ENCODE measurements at regions not wholly inside any gene's neighbourhood (a gene's known extent, or its start where the extent isn't known, plus 50 kb on each side); places are given as distances from the start of the nearest gene placed in this dataset.

DNA sequence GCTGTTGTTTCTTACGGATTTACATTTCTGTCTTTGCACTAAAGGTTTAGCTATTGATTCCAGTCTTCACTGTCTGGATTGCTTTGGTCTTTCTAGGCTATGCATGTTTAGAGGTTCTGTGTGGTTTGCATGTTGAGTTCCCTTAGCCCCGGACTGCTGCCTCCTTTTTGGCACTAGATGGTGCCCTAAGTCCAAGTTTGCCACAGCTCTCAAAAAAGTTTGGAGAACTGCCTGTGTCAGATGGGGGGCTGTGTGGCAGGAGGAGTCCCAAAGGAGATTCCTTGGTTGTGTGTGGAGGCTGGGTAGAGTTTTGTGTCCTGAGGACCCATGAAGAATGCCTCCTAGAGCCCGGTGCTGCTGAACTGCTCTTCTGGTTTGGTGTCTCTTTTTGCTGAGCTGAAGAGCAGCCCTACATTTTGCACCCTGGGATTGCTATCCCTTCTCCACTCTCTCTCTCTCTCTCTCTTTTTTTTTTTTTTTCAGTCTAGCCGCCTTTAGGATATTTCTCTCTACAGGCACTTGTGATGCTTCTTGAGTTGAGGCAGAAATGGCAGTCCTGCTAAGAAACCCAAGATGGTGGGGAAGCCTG is 74.4 kb downstream of the PTGS2 start:
- no peaks in the 10 kb centered on the region for H3K9me1 ChIP-seq (replicated peaks; ENCODE audit: control insufficient read depth, extremely low read depth, insufficient read depth, low read length)
- CTCF ChIA-PET = interaction anchor here (0.6 to 4.6 kb wide), 30 partner anchors 9 to 1322 kb away, joined by 3 to 51 read pairs (median 4); partner anchors contain the start of genes ODR4, PTGS2 and TPR
- H3K36me3 ChIP-seq (ENCODE audit: control insufficient read depth in 2 of 2, extremely low read depth in 1 of 2, insufficient read depth in 2 of 2, low read length in 2 of 2) = no peaks in the 10 kb centered on the region
- no peaks in the 10 kb centered on the region for H3K79me2 ChIP-seq (ENCODE audit: control insufficient read depth, insufficient read depth, low read length)
- FAIRE-seq (no peak), DNase-seq (ENCODE audit: low read depth, low spot score) (peak; percentile 75)
- H2AFZ ChIP-seq (ENCODE audit: low read depth, low read length) = peak overlapping the region; percentile 44
- no peaks in the 10 kb centered on the region for H3K4me1 ChIP-seq (ENCODE audit: control insufficient read depth, extremely low read depth, insufficient read depth, low read length)
- intact Hi-C loops (cut with micrococcal nuclease) = loop anchor here (1.0 to 10.0 kb wide), 8 partner anchors 76 to 649 kb away; no protein-coding TSS in a partner anchor
- no peak overlapping the region for H3K4me3 ChIP-seq (replicated peaks in 1 of 3; ENCODE audit: insufficient read depth in 1 of 3, low read depth in 1 of 3, low read length in 3 of 3)
- no peaks in the 10 kb centered on the region for H3K9me3 ChIP-seq (replicated peaks; ENCODE audit: control insufficient read depth, insufficient read depth, low read length)
- H3K27ac ChIP-seq (ENCODE audit: insufficient read depth, low read depth, low read length) = no peak overlapping the region
- dilution Hi-C loops (cut with MboI; ENCODE audit: extremely low pct_ligation_motif_present, low sequenced_read_pairs) = no loop called here
- no TSS peak for BruUV-seq (replicated peaks)
- no peaks in the 10 kb centered on the region for H3K27me3 ChIP-seq (ENCODE audit: control insufficient read depth in 2 of 2, insufficient read depth in 2 of 2, low read length in 2 of 2)
- H4K20me1 ChIP-seq (replicated peaks; ENCODE audit: control insufficient read depth, extremely low read depth, insufficient read depth, low read length) = no peaks in the 10 kb centered on the region
- H3K9ac ChIP-seq (replicated peaks; ENCODE audit: extremely low read depth, insufficient read depth, low read length) = no peak overlapping the region
- TF ChIP-seq EZH2 (IDR thresholded peaks at IDR 0.05; ENCODE audit: borderline replicate concordance, low read depth, low read length, severe bottlenecking) (no peak), FOS (IDR thresholded peaks at IDR 0.05; ENCODE audit: borderline replicate concordance, insufficient read depth, low read length) (no peak), MYC (IDR thresholded peaks at IDR 0.05; ENCODE audit: low read depth, low read length) (no peak), GATA2 (IDR thresholded peaks at IDR 0.05; ENCODE audit: insufficient read depth, insufficient read length, low read depth, low read length) (no peak)
- TF ChIP-seq, protein P1, sequence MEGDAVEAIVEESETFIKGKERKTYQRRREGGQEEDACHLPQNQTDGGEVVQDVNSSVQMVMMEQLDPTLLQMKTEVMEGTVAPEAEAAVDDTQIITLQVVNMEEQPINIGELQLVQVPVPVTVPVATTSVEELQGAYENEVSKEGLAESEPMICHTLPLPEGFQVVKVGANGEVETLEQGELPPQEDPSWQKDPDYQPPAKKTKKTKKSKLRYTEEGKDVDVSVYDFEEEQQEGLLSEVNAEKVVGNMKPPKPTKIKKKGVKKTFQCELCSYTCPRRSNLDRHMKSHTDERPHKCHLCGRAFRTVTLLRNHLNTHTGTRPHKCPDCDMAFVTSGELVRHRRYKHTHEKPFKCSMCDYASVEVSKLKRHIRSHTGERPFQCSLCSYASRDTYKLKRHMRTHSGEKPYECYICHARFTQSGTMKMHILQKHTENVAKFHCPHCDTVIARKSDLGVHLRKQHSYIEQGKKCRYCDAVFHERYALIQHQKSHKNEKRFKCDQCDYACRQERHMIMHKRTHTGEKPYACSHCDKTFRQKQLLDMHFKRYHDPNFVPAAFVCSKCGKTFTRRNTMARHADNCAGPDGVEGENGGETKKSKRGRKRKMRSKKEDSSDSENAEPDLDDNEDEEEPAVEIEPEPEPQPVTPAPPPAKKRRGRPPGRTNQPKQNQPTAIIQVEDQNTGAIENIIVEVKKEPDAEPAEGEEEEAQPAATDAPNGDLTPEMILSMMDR (IDR thresholded peaks at IDR 0.05; ENCODE audit: extremely low read depth in 1 of 2, insufficient read depth in 1 of 2, low read depth in 1 of 2, low read length in 2 of 2) = peak; percentile 75 to 83
- no peak overlapping the region for H3K4me2 ChIP-seq (ENCODE audit: insufficient read depth, low read length)
- POLR2A ChIA-PET = interaction anchor here (1.4 kb wide), 1 partner anchor 75 kb away, joined by 3 read pairs; the partner anchor contains the start of gene PTGS2
